ENCODE measurements at regions not wholly inside any gene's neighbourhood (a gene's known extent, or its start where the extent isn't known, plus 50 kb on each side); places are given as distances from the start of the nearest gene placed in this dataset.

DNA sequence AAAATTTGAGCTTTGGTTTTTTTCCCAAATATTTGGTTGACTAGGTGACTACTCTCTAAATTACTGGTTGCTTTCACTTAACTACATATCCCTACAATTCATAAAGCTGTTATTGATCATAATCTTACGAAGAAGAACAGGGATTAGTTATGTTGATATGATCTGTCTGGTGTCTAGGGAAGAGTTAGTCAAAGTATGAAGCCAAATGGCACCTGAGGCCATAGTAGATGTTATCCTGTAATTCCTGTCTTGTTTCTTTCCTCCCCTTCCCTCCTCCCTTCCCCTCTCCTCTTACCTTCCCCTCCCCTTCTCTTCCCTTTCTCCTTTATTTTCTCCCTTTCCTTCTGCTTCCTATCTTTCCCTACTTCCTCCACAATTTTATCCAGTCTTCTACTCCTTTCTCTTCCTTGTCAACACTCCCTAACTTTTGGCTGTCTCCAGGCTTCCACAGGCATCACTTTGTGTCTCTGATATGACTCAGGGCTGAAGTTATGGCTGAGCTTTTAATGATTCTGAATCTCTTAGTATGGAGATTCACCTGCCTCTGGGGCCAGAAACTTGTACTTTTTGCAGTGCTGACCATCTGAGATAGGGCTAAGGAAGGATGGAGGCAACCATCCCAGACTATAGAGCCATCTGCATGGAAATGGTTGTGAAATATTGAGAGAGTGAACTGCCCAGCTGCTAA, 149.9 kb upstream of the TCF4 start:
- no peaks in the 10 kb centered on the region for H3K36me3 Mint-ChIP-seq
- TF ChIP-seq, protein P1, sequence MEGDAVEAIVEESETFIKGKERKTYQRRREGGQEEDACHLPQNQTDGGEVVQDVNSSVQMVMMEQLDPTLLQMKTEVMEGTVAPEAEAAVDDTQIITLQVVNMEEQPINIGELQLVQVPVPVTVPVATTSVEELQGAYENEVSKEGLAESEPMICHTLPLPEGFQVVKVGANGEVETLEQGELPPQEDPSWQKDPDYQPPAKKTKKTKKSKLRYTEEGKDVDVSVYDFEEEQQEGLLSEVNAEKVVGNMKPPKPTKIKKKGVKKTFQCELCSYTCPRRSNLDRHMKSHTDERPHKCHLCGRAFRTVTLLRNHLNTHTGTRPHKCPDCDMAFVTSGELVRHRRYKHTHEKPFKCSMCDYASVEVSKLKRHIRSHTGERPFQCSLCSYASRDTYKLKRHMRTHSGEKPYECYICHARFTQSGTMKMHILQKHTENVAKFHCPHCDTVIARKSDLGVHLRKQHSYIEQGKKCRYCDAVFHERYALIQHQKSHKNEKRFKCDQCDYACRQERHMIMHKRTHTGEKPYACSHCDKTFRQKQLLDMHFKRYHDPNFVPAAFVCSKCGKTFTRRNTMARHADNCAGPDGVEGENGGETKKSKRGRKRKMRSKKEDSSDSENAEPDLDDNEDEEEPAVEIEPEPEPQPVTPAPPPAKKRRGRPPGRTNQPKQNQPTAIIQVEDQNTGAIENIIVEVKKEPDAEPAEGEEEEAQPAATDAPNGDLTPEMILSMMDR (IDR thresholded peaks at IDR 0.05; ENCODE audit: unreplicated experiment): no peak
- no peak overlapping the region for H3K4me3 Mint-ChIP-seq
- no peak for DNase-seq (ENCODE audit: low spot score in 2 of 2, unreplicated experiment in 2 of 2)
- H3K9me3 Mint-ChIP-seq: no peaks in the 10 kb centered on the region
- no peaks in the 10 kb centered on the region for H3K27me3 Mint-ChIP-seq (ENCODE audit: low read depth)
- H3K4me1 Mint-ChIP-seq: peaks cover 10% of the 10 kb centered on the region
- no peak overlapping the region for H3K27ac Mint-ChIP-seq

DNA sequence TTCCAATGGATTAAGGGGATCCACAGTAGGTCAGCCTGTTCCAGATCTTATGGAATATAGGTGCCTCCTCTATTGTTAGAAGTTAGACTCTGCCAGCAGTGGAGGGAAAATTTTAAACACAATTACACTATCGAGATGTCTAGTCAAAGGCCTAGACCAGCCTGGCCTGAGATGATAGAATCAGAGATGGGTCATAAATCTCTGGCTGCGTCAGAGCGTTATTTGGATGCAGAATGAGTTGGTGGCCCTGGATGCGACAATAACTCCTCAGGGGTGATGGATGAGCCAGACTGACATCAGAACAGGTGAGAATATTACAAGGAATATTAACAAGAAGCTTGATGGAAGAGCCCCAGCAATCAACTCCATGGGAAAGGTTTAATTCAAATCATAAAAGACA, 149.3 kb upstream of the TCF4 start:
- no peak overlapping the region for H3K4me3 Mint-ChIP-seq
- H3K27me3 Mint-ChIP-seq (ENCODE audit: low read depth): no peaks in the 10 kb centered on the region
- no peaks in the 10 kb centered on the region for H3K9me3 Mint-ChIP-seq

DNA sequence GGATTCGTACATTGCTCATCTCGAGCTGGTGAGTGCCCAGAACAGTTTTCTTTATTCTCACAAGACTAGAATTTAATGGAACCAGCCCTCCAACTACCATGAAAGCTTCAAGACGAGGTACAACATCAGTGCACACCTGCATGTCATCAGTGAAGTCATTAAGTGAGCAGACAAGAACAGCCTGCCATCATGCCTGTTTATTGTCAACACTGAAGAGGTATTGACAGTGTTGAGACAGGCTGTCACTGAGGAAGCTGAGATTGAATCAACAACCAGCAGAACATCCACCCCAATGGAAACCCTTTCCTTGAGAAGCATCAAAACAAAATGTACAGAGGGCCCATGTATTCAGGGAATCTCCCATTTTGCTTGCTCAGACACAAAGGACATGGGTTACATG, 148.0 kb upstream of the TCF4 start:
- Mint-ChIP-seq H3K36me3 (no peaks in the 10 kb centered on the region), H3K4me3 (no peak overlapping the region), H3K9me3 (no peaks in the 10 kb centered on the region), H3K27ac (no peak overlapping the region), H3K27me3 (ENCODE audit: low read depth) (no peaks in the 10 kb centered on the region), H3K4me1 (peaks cover 12% of the 10 kb centered on the region)
- TF ChIP-seq, protein P1 (IDR thresholded peaks at IDR 0.05; ENCODE audit: unreplicated experiment): no peak
- DNase-seq (ENCODE audit: low spot score in 2 of 2, unreplicated experiment in 2 of 2): no peak

More for the DNA sequence above, 149.3 kb upstream of the TCF4 start:
- Mint-ChIP-seq H3K4me1 (peaks cover 10% of the 10 kb centered on the region), H3K27ac (no peak overlapping the region), H3K36me3 (no peaks in the 10 kb centered on the region)
- no peak for DNase-seq (ENCODE audit: low spot score in 2 of 2, unreplicated experiment in 2 of 2)
- TF ChIP-seq, protein P1 (IDR thresholded peaks at IDR 0.05; ENCODE audit: unreplicated experiment): no peak

DNA sequence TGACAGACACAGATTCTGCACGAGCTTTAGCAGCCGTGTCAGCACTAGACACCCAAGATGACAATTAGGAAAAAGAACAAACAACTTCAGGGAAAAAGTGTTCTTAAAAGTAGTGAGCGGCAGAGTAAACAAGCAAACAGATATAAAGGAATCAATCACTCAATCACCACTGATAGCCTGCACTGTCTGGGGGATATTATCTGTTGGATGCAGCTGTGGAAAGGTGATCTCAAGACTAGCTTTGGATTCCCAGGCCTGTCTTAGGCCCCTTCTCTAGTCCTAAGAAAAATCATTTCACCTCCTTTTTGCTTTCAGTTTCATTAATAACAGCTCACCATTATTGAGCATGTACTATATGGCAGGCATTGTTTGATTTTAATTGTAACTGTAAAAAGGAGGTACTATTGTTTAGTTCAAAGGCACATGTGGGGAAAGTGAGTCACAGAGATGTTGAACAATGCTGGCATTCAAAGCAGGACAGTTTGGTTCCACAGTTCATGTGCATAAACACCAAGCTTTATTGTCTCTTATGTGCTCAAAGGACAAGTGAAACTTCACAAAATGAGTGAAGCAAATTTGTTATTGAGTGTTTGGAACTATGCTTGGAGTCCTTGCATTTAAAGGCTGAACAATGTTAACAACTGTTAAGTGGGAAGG, 147.3 kb upstream of the TCF4 start:
- H3K4me1 Mint-ChIP-seq: peaks cover 12% of the 10 kb centered on the region
- no peaks in the 10 kb centered on the region for H3K9me3 Mint-ChIP-seq
- TF ChIP-seq, protein P1 (IDR thresholded peaks at IDR 0.05; ENCODE audit: unreplicated experiment): no peak
- no peaks in the 10 kb centered on the region for H3K36me3 Mint-ChIP-seq
- H3K27ac Mint-ChIP-seq: no peak overlapping the region
- no peaks in the 10 kb centered on the region for H3K27me3 Mint-ChIP-seq (ENCODE audit: low read depth)
- no peak overlapping the region for H3K4me3 Mint-ChIP-seq
- DNase-seq (ENCODE audit: low spot score in 2 of 2, unreplicated experiment in 2 of 2): no peak

DNA sequence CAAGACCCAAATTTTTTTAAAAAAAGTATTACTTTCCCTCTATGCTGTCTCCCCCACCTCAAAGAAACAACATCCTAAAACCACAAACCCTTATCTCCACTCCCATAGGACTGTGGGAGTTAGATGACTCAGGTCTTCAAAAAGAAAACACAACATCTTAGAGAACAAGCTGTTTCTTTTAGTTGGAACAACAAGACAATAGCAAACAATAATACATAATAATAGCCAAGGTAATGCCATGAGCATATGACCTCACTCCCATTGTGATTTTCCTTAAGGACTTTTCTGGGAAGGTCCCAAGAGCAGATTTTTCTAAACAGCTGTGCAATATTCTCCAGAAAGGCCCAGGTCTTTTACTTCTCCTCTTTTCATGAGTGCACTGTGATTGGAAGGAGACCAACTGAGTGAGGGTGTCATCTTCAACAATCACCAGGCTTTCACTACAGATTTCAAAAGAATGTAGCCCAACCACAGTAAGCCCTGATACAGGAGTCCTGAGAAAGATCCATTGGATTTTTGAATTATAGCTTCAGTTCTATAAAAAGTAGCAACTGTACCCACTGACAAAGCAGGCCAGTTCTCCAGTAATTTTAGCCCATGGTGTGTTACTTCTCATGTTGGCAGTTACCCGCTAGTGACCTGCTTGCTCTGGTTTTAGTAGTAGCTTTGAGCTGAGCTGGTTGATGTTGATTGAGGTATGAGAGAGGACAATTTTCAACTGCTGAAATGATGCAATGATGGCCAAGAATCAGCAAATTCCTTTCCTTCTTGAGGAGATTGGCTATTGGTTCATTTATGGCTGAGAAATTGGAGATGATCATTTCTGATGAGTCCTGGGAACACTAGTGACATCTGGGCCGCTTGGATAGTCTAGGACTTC, 144.5 kb upstream of the TCF4 start:
- H3K27me3 Mint-ChIP-seq (ENCODE audit: low read depth): no peaks in the 10 kb centered on the region
- H3K36me3 Mint-ChIP-seq: no peaks in the 10 kb centered on the region
- H3K4me3 Mint-ChIP-seq: no peak overlapping the region
- H3K9me3 Mint-ChIP-seq: no peaks in the 10 kb centered on the region
- TF ChIP-seq, protein P1 (IDR thresholded peaks at IDR 0.05; ENCODE audit: unreplicated experiment): no peak
- no peak overlapping the region for H3K27ac Mint-ChIP-seq
- DNase-seq (ENCODE audit: low spot score in 2 of 2, unreplicated experiment in 2 of 2): no peak
- peaks cover 3% of the 10 kb centered on the region for H3K4me1 Mint-ChIP-seq
